OCI-LY7 (cell line): ENCODE measurements at regions not wholly inside any gene's neighbourhood (a gene's known extent, or its start where the extent isn't known, plus 50 kb on each side); places are given as distances from the start of the nearest gene placed in this dataset.

ENCODE experiments used
- BruUV-seq: library from RNA; stranded (reverse); fragments of 400-500 nt; replicated peaks from 2 replicates; lab custom pipeline; 2021; lab: Mats Ljungman, UMichigan
- CTCF ChIA-PET: fragments of 300-600 bp; sonication (Branson Sonifier 250); formaldehyde crosslinking; loops from one replicate; lab custom pipeline; 2022; ENCODE audit warnings: antibody characterized with exemption; ENCODE audit not compliant: unreplicated experiment; lab: Charles Lee
- POLR2A ChIA-PET: fragments of 300-600 bp; sonication (Branson Sonifier 250); formaldehyde crosslinking; loops from one replicate; lab custom pipeline; 2022; ENCODE audit warnings: antibody characterized with exemption; lab: Charles Lee
- DNase-seq: peaks from one replicate; pipeline ENCODE4 v3.0.0-alpha.2; 2015; ENCODE audit warnings: low spot score
- H2AFZ ChIP-seq: fragments of 200-600 bp; sonication (generic), shearing (Covaris generic); 2 replicates; pipeline ENCODE4 v1.6.1; 2014; ENCODE audit warnings: mild to moderate bottlenecking, antibody characterized with exemption, low read length, moderate library complexity
- H3K27ac ChIP-seq: fragments of 200-600 bp; sonication (generic); 2 replicates; pipeline ENCODE4 v1.5.1; 2014; ENCODE audit warnings: mixed run types, low read depth, mild to moderate bottlenecking, moderate library complexity, low read length, inconsistent platforms; ENCODE audit not compliant: poor library complexity, severe bottlenecking
- H3K36me3 ChIP-seq: fragments of 200-600 bp; sonication (generic); 2 replicates; pipeline ENCODE4 v1.6.1; 2014; ENCODE audit warnings: mild to moderate bottlenecking, antibody characterized with exemption, low read length, moderate library complexity, mixed read lengths; ENCODE audit not compliant: insufficient read depth
- H3K4me1 ChIP-seq: fragments of 200-600 bp; sonication (generic); 2 replicates; pipeline ENCODE4 v1.5.1; 2014; ENCODE audit warnings: mild to moderate bottlenecking, low read length; ENCODE audit not compliant: insufficient read depth, poor library complexity, severe bottlenecking
- H3K4me2 ChIP-seq: fragments of 200-600 bp; sonication (generic); 2 replicates; pipeline ENCODE4 v1.6.1; 2014; ENCODE audit warnings: mild to moderate bottlenecking, low read length
- H3K4me3 ChIP-seq: fragments of 200-600 bp; sonication (generic); 2 replicates; pipeline ENCODE4 v1.5.1; 2014; ENCODE audit warnings: mild to moderate bottlenecking, low read depth, low read length; ENCODE audit not compliant: poor library complexity, severe bottlenecking
- H3K79me2 ChIP-seq: fragments of 200-600 bp; sonication (generic); 2 replicates; pipeline ENCODE4 v1.6.1; 2016; ENCODE audit warnings: low read depth, mild to moderate bottlenecking, low read length, moderate library complexity, mixed read lengths; ENCODE audit not compliant: insufficient read depth
- H3K9me2 ChIP-seq: fragments of 200-600 bp; sonication (generic); 2 replicates; pipeline ENCODE4 v1.6.1; 2016; ENCODE audit warnings: mild to moderate bottlenecking, low read length, mixed read lengths; ENCODE audit not compliant: insufficient read depth
- H3K9me3 ChIP-seq: fragments of 200-600 bp; sonication (generic); 2 replicates; pipeline ENCODE4 v1.6.1; 2014; ENCODE audit warnings: mild to moderate bottlenecking, mixed run types, low read length, mixed read lengths
- H4K20me1 ChIP-seq: fragments of 200-600 bp; sonication (generic); 2 replicates; pipeline ENCODE4 v1.6.1; 2014; ENCODE audit warnings: mild to moderate bottlenecking, antibody characterized with exemption, low read length, moderate library complexity, mixed read lengths; ENCODE audit not compliant: insufficient read depth
- EZH2phosphoT487 ChIP-seq: fragments of 200-600 bp; sonication (generic); IDR thresholded peaks from 2 replicates; pipeline ENCODE4 v1.6.1; 2018; ENCODE audit warnings: low read depth, borderline replicate concordance, mild to moderate bottlenecking, mixed run types, antibody characterized with exemption, low read length, moderate library complexity, mixed read lengths
- intact Hi-C: fragments of 100-400 bp; cut with micrococcal nuclease; formaldehyde crosslinking; loops from one replicate; pipeline ENCODE4 v1.10.0; 2022; ENCODE audit not compliant: unreplicated experiment
- TF ChIP-seq, protein P1 (sequence below): fragments of 200-600 bp; sonication (generic); conservative IDR thresholded peaks from 2 replicates; pipeline ENCODE4 v1.5.1; 2014; ENCODE audit warnings: mild to moderate bottlenecking, antibody characterized with exemption, low read length, moderate library complexity, mixed read lengths

- Histone ChIP-seq H3K79me2 (no peaks in the 10 kb centered on the region), H3K9me2 (no peaks in the 10 kb centered on the region), H3K27ac (no peak overlapping the region), H3K9me3 (no peaks in the 10 kb centered on the region), H3K4me1 (no peaks in the 10 kb centered on the region), H3K36me3 (no peaks in the 10 kb centered on the region), H3K4me3 (no peak overlapping the region), H3K4me2 (no peak overlapping the region), H2AFZ (no peak overlapping the region), H4K20me1 (no peaks in the 10 kb centered on the region)
- BruUV-seq: no TSS peak
- CTCF ChIA-PET: no interaction called here
- POLR2A ChIA-PET: interaction anchor here (0.6 kb wide), 1 partner anchor 678 kb away, joined by 3 read pairs; no protein-coding TSS in a partner anchor
- TF ChIP-seq, protein P1, sequence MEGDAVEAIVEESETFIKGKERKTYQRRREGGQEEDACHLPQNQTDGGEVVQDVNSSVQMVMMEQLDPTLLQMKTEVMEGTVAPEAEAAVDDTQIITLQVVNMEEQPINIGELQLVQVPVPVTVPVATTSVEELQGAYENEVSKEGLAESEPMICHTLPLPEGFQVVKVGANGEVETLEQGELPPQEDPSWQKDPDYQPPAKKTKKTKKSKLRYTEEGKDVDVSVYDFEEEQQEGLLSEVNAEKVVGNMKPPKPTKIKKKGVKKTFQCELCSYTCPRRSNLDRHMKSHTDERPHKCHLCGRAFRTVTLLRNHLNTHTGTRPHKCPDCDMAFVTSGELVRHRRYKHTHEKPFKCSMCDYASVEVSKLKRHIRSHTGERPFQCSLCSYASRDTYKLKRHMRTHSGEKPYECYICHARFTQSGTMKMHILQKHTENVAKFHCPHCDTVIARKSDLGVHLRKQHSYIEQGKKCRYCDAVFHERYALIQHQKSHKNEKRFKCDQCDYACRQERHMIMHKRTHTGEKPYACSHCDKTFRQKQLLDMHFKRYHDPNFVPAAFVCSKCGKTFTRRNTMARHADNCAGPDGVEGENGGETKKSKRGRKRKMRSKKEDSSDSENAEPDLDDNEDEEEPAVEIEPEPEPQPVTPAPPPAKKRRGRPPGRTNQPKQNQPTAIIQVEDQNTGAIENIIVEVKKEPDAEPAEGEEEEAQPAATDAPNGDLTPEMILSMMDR: no peak
- TF ChIP-seq EZH2phosphoT487: no peak
- intact Hi-C loops: loop anchor here (5.0 kb wide), 1 partner anchor 1924 kb away; no protein-coding TSS in a partner anchor
- no peak for DNase-seq
Measured at GRCh38 chr12:87846045-87846444, 183.2 kb downstream of the C12orf50 start.

- H3K79me2 ChIP-seq: no peaks in the 10 kb centered on the region
- ChIA-PET POLR2A (no interaction called here), CTCF (no interaction called here)
- no peaks in the 10 kb centered on the region for H3K9me2 ChIP-seq
- no peaks in the 10 kb centered on the region for H3K9me3 ChIP-seq
- BruUV-seq: no TSS peak
- H3K4me2 ChIP-seq: no peak overlapping the region
- H3K27ac ChIP-seq: no peak overlapping the region
- DNase-seq: no peak
- no peak overlapping the region for H2AFZ ChIP-seq
- no peak for TF ChIP-seq EZH2phosphoT487
- TF ChIP-seq, protein P1: no peak
- no peaks in the 10 kb centered on the region for H3K4me1 ChIP-seq
- H4K20me1 ChIP-seq: no peaks in the 10 kb centered on the region
- H3K36me3 ChIP-seq: no peaks in the 10 kb centered on the region
- intact Hi-C loops: no loop called here
- no peak overlapping the region for H3K4me3 ChIP-seq
Measured at GRCh38 chr12:87841935-87842334, 187.3 kb downstream of the C12orf50 start.

GRCh38 chr12:87836190-87836589 is 193.0 kb downstream of the C12orf50 start:
- H3K4me3 ChIP-seq: no peak overlapping the region
- H3K27ac ChIP-seq: no peak overlapping the region
- H3K9me3 ChIP-seq: no peaks in the 10 kb centered on the region
- CTCF ChIA-PET: no interaction called here
- intact Hi-C loops: no loop called here
- POLR2A ChIA-PET: no interaction called here
- H3K4me1 ChIP-seq: no peaks in the 10 kb centered on the region
- no peak for TF ChIP-seq EZH2phosphoT487
- TF ChIP-seq, protein P1: no peak
- H3K79me2 ChIP-seq: no peaks in the 10 kb centered on the region
- no peak overlapping the region for H2AFZ ChIP-seq
- H4K20me1 ChIP-seq: no peaks in the 10 kb centered on the region
- BruUV-seq: no TSS peak
- no peaks in the 10 kb centered on the region for H3K36me3 ChIP-seq
- DNase-seq: no peak
- no peak overlapping the region for H3K4me2 ChIP-seq
- no peaks in the 10 kb centered on the region for H3K9me2 ChIP-seq
